ENCODE measurements at regions not wholly inside any gene's neighbourhood (a gene's known extent, or its start where the extent isn't known, plus 50 kb on each side); places are given as distances from the start of the nearest gene placed in this dataset.

DNA sequence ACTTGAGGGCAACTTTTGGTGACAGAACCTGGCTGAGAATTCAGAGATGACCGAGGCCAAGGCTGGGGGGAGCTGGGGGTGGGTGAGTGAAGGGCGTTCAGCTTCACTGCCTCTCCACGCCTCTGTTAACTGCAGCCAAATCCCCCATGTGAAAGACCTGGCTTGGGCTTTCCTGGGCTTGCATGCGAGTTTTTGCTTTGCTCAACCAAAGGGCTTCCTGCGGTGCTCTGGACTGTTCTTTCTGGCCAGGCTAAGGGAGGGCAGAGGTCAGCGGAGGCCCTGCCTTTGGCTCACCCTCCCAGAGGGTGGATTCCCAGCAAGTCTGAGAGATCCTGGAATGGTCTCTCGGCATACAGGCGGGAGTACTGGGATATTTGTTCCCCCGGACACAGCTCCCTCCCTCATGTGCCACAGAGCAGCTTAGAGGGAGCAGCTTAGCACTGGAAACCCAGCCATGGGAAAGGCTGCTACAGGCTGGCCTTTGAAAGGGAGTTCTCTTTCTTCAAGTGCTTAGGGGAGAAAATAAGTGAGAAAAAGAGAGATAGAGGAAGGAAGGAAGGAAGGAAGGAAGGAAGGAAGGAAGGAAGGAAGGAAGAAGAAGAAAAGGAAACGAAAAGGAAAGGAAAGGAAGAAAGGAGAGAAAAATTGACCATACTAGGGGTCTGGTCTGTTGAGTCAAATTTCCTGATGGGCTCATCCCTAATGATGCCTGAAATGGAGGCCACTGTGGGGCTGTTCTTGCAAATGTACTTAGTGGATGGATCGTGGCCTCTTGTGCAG, 158.8 kb downstream of the FGF18 start:
- ChIA-PET CTCF (ENCODE audit: unreplicated experiment) (no interaction called here), POLR2A (no interaction called here)
- no TSS peak for BruUV-seq (replicated peaks)
- DNase-seq (ENCODE audit: low spot score), result no peak
- no peaks in the 10 kb centered on the region for H3K36me3 ChIP-seq (ENCODE audit: insufficient read depth, low read length)
- no peaks in the 10 kb centered on the region for H3K79me2 ChIP-seq (ENCODE audit: insufficient read depth, low read depth, low read length)
- no peak overlapping the region for H3K4me2 ChIP-seq (ENCODE audit: low read length)
- H4K20me1 ChIP-seq (ENCODE audit: insufficient read depth, low read length), result no peaks in the 10 kb centered on the region
- intact Hi-C loops (cut with micrococcal nuclease; ENCODE audit: unreplicated experiment), result no loop called here
- TF ChIP-seq, protein P1, sequence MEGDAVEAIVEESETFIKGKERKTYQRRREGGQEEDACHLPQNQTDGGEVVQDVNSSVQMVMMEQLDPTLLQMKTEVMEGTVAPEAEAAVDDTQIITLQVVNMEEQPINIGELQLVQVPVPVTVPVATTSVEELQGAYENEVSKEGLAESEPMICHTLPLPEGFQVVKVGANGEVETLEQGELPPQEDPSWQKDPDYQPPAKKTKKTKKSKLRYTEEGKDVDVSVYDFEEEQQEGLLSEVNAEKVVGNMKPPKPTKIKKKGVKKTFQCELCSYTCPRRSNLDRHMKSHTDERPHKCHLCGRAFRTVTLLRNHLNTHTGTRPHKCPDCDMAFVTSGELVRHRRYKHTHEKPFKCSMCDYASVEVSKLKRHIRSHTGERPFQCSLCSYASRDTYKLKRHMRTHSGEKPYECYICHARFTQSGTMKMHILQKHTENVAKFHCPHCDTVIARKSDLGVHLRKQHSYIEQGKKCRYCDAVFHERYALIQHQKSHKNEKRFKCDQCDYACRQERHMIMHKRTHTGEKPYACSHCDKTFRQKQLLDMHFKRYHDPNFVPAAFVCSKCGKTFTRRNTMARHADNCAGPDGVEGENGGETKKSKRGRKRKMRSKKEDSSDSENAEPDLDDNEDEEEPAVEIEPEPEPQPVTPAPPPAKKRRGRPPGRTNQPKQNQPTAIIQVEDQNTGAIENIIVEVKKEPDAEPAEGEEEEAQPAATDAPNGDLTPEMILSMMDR (conservative IDR thresholded peaks at IDR 0.05; ENCODE audit: low read length), result no peak
- no peak for TF ChIP-seq EZH2phosphoT487 (IDR thresholded peaks at IDR 0.05; ENCODE audit: borderline replicate concordance, low read depth, low read length)
- H3K27ac ChIP-seq (ENCODE audit: low read depth, low read length, poor library complexity, severe bottlenecking), result no peak overlapping the region
- no peaks in the 10 kb centered on the region for H3K9me2 ChIP-seq (ENCODE audit: insufficient read depth, low read length)
- no peaks in the 10 kb centered on the region for H3K4me1 ChIP-seq (ENCODE audit: insufficient read depth, low read length, poor library complexity, severe bottlenecking)
- no peak overlapping the region for H2AFZ ChIP-seq (ENCODE audit: low read length)
- no peak overlapping the region for H3K4me3 ChIP-seq (ENCODE audit: low read depth, low read length, poor library complexity, severe bottlenecking)
- no peaks in the 10 kb centered on the region for H3K9me3 ChIP-seq (ENCODE audit: low read length)

DNA sequence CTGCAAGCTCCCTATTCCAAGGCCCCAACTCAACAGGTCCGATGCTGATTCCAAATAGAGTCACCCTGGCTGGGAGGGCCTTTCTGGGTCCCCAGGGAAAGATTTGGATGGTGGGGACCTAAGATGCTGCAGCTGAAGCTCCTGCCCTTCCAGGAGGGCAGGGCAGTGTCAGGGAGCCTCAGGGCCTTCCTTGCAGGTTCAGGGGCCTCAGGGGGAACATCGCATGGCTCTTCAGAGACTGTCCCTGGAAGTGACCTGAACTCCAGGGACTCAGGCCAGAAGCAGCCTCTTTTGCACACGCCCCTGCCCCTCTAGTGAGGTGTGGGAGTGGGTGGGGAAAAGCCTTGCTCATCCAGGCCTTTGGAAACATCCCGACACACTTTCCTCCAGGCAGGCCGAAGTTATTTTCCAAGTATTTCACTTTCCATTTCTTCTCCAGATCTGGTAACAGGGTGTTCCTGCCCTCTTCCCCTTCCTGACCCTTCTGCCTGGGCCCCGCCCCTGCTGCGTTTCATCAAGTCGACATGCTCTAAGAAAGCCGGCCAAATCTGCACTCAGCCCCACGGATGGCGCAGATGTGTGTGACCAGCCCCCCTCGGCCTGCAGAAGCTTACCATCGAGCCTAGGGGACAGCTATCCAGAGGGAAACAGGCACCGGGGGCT, 159.5 kb downstream of the FGF18 start:
- no peaks in the 10 kb centered on the region for H3K36me3 ChIP-seq (ENCODE audit: insufficient read depth, low read length)
- no peaks in the 10 kb centered on the region for H4K20me1 ChIP-seq (ENCODE audit: insufficient read depth, low read length)
- H3K9me3 ChIP-seq (ENCODE audit: low read length), result no peaks in the 10 kb centered on the region
- intact Hi-C loops (cut with micrococcal nuclease; ENCODE audit: unreplicated experiment), result no loop called here
- no peaks in the 10 kb centered on the region for H3K79me2 ChIP-seq (ENCODE audit: insufficient read depth, low read depth, low read length)
- H3K9me2 ChIP-seq (ENCODE audit: insufficient read depth, low read length), result no peaks in the 10 kb centered on the region
- DNase-seq (ENCODE audit: low spot score), result no peak
- no peak overlapping the region for H3K27ac ChIP-seq (ENCODE audit: low read depth, low read length, poor library complexity, severe bottlenecking)
- POLR2A ChIA-PET, result no interaction called here
- H3K4me1 ChIP-seq (ENCODE audit: insufficient read depth, low read length, poor library complexity, severe bottlenecking), result no peaks in the 10 kb centered on the region
- BruUV-seq (replicated peaks), result no TSS peak
- TF ChIP-seq, protein P1 (conservative IDR thresholded peaks at IDR 0.05; ENCODE audit: low read length), result no peak
- no peak for TF ChIP-seq EZH2phosphoT487 (IDR thresholded peaks at IDR 0.05; ENCODE audit: borderline replicate concordance, low read depth, low read length)
- H2AFZ ChIP-seq (ENCODE audit: low read length), result no peak overlapping the region
- H3K4me3 ChIP-seq (ENCODE audit: low read depth, low read length, poor library complexity, severe bottlenecking), result no peak overlapping the region
- CTCF ChIA-PET (ENCODE audit: unreplicated experiment), result no interaction called here
- no peak overlapping the region for H3K4me2 ChIP-seq (ENCODE audit: low read length)

DNA sequence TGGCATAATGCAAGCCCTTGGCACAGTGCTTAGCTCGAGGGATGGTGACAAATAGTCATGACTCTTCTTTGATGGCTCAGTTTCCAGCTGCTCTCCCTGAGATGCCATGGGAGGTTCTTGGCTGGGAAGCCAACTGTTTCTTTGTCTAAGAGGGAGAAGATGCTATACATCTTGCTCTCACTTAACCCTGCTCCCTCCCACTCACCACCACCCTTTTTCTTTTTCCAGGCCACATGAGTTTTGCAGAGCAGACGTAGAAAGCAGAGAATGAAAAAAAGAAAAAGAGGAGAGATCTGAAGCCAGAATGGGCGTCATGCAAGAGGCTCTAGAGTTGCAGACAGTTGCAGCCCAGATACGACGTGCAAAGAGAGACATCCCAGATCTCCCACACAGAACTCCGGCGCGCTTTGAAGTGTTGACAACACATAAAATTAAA, 160.5 kb downstream of the FGF18 start:
- no peaks in the 10 kb centered on the region for H3K4me1 ChIP-seq (ENCODE audit: insufficient read depth, low read length, poor library complexity, severe bottlenecking)
- H3K36me3 ChIP-seq (ENCODE audit: insufficient read depth, low read length), result no peaks in the 10 kb centered on the region
- TF ChIP-seq, protein P1 (conservative IDR thresholded peaks at IDR 0.05; ENCODE audit: low read length), result no peak
- TF ChIP-seq EZH2phosphoT487 (IDR thresholded peaks at IDR 0.05; ENCODE audit: borderline replicate concordance, low read depth, low read length), result no peak
- no peaks in the 10 kb centered on the region for H3K79me2 ChIP-seq (ENCODE audit: insufficient read depth, low read depth, low read length)
- H2AFZ ChIP-seq (ENCODE audit: low read length), result no peak overlapping the region
- no peaks in the 10 kb centered on the region for H3K9me2 ChIP-seq (ENCODE audit: insufficient read depth, low read length)
- no peaks in the 10 kb centered on the region for H4K20me1 ChIP-seq (ENCODE audit: insufficient read depth, low read length)
- BruUV-seq (replicated peaks), result no TSS peak
- CTCF ChIA-PET (ENCODE audit: unreplicated experiment), result no interaction called here
- DNase-seq (ENCODE audit: low spot score), result no peak
- intact Hi-C loops (cut with micrococcal nuclease; ENCODE audit: unreplicated experiment), result no loop called here
- H3K9me3 ChIP-seq (ENCODE audit: low read length), result no peaks in the 10 kb centered on the region
- H3K4me2 ChIP-seq (ENCODE audit: low read length), result no peak overlapping the region
- no peak overlapping the region for H3K4me3 ChIP-seq (ENCODE audit: low read depth, low read length, poor library complexity, severe bottlenecking)
- POLR2A ChIA-PET, result no interaction called here
- no peak overlapping the region for H3K27ac ChIP-seq (ENCODE audit: low read depth, low read length, poor library complexity, severe bottlenecking)

Data from OCI-LY7 (cell line).